DND-41 (cell line): ENCODE measurements at regions not wholly inside any gene's neighbourhood (a gene's known extent, or its start where the extent isn't known, plus 50 kb on each side); places are given as distances from the start of the nearest gene placed in this dataset.

ENCODE experiments used
- CTCF ChIP-seq: IDR thresholded peaks from 2 replicates; pipeline ENCODE4 v1.5.1; 2012; ENCODE audit warnings: borderline replicate concordance, low read length, moderate library complexity, mild to moderate bottlenecking; ENCODE audit not compliant: poor library complexity, severe bottlenecking; ENCODE audit errors: extremely low read depth
- EZH2 ChIP-seq: IDR thresholded peaks from 3 replicates; pipeline ENCODE4 v1.6.1; 2012; ENCODE audit warnings: borderline replicate concordance, low read depth, mild to moderate bottlenecking, moderate library complexity, low read length, inconsistent platforms; ENCODE audit not compliant: severe bottlenecking

GRCh38 chr15:70198441-70199123, 100.9 kb upstream of the TLE3 start:
- no peak for TF ChIP-seq CTCF
- TF ChIP-seq EZH2 = no peak
